ENCODE measurements at regions not wholly inside any gene's neighbourhood (a gene's known extent, or its start where the extent isn't known, plus 50 kb on each side); places are given as distances from the start of the nearest gene placed in this dataset.

DNA sequence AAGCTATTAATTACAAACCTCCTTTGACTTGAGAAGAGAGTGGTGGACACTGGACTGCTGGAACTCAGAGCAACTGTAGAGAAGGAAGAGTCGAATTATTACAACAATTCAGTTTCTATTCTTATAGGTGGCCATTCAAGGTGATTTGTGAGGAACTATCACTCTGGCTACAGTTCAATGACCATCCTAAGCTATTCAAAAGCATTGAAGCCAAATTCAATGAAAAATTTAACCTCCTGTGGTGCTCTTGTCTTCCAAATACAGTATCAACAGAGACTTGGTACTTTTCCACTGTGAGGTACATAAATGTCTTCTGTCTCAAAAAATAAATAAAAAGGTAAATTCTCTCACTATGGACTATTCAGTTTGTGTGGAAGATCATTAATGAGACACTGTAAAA lies 513.3 kb upstream of the SEMA6D start:
- Histone ChIP-seq H3K4me1 (ENCODE audit: control insufficient read depth in 2 of 3, insufficient read depth in 2 of 3, low read depth in 1 of 3, low read length in 3 of 3) (no peaks in the 10 kb centered on the region), H3K27me3 (ENCODE audit: control insufficient read depth, insufficient read depth, low read length) (no peaks in the 10 kb centered on the region), H3K9ac (ENCODE audit: low read length in 3 of 3) (no peak overlapping the region), H3K4me3 (ENCODE audit: low read length in 3 of 3) (no peak overlapping the region), H3K27ac (ENCODE audit: low read depth in 2 of 2, low read length in 2 of 2) (no peak overlapping the region), H3K36me3 (ENCODE audit: control insufficient read depth in 2 of 3, insufficient read depth in 3 of 3, low read length in 3 of 3) (no peaks in the 10 kb centered on the region), H3K9me3 (ENCODE audit: control insufficient read depth in 2 of 3, insufficient read depth in 1 of 3, low read length in 3 of 3) (no peaks in the 10 kb centered on the region)
- FAIRE-seq (no peak), DNase-seq (no peak)
- TF ChIP-seq, protein P1, sequence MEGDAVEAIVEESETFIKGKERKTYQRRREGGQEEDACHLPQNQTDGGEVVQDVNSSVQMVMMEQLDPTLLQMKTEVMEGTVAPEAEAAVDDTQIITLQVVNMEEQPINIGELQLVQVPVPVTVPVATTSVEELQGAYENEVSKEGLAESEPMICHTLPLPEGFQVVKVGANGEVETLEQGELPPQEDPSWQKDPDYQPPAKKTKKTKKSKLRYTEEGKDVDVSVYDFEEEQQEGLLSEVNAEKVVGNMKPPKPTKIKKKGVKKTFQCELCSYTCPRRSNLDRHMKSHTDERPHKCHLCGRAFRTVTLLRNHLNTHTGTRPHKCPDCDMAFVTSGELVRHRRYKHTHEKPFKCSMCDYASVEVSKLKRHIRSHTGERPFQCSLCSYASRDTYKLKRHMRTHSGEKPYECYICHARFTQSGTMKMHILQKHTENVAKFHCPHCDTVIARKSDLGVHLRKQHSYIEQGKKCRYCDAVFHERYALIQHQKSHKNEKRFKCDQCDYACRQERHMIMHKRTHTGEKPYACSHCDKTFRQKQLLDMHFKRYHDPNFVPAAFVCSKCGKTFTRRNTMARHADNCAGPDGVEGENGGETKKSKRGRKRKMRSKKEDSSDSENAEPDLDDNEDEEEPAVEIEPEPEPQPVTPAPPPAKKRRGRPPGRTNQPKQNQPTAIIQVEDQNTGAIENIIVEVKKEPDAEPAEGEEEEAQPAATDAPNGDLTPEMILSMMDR (IDR thresholded peaks at IDR 0.05; ENCODE audit: borderline replicate concordance, extremely low read depth, insufficient read depth), result no peak
- intact Hi-C loops (cut with DNase I), result loop anchor here (5.0 kb wide), 1 partner anchor 783 kb away; no protein-coding TSS in a partner anchor

DNA sequence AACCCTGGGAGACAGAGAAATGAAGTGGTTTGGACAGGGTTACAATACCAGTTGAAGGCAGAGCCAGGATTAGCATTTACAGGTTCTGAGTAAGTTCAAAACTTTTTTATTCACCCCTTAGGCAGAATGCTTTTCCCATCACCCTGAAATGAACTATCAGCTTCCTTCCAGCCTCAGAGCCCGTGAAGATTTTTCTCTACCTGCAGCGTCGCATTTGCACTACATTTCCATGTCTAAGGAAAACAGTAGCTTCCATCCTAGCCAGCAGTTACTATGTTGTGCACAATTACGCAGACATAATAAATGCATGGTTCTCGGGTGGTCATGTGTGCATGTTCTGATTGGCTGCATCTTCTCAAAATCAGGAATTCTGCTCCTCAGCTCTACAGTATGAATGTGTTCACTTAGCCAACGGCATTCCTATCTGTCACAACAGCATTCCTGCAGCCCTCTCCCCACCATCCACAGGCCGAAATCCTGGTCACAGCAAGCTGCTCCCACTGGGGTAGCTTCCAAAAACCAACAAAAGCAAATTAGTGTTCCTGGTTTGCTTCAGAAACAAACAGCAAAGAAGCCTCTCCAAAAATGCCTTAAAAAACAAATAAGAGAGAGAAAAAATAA lies 510.8 kb upstream of the SEMA6D start:
- no peaks in the 10 kb centered on the region for H3K27me3 ChIP-seq (ENCODE audit: control insufficient read depth, insufficient read depth, low read length)
- no peaks in the 10 kb centered on the region for H3K36me3 ChIP-seq (ENCODE audit: control insufficient read depth in 2 of 3, insufficient read depth in 3 of 3, low read length in 3 of 3)
- H3K4me3 ChIP-seq (ENCODE audit: low read length in 3 of 3), result no peak overlapping the region
- FAIRE-seq, result no peak
- no peak overlapping the region for H3K27ac ChIP-seq (ENCODE audit: low read depth in 2 of 2, low read length in 2 of 2)
- intact Hi-C loops (cut with DNase I), result no loop called here
- no peak for DNase-seq
- no peak overlapping the region for H3K9ac ChIP-seq (ENCODE audit: low read length in 3 of 3)
- no peaks in the 10 kb centered on the region for H3K9me3 ChIP-seq (ENCODE audit: control insufficient read depth in 2 of 3, insufficient read depth in 1 of 3, low read length in 3 of 3)
- TF ChIP-seq, protein P1 (IDR thresholded peaks at IDR 0.05; ENCODE audit: borderline replicate concordance, extremely low read depth, insufficient read depth), result no peak
- H3K4me1 ChIP-seq (ENCODE audit: control insufficient read depth in 2 of 3, insufficient read depth in 2 of 3, low read depth in 1 of 3, low read length in 3 of 3), result no peaks in the 10 kb centered on the region

DNA sequence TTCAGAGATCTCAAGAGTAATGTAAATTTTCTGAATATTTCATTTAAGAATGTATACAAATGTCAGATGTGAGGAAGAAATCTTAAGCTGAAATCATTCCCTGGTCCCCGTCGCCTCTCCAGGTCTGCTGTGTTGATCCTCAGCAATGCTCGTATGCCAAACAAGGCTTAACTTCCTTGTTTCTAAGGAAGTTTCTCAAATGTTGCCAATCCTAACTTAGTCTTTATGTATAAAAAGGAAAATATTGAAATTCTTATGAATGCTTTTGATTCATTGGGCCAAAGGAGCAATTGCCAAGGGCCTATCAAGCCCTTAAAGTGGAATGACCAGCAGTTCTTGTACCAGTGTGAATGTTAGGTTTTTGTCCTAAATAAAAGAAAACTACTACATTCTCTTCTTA lies 507.7 kb upstream of the SEMA6D start:
- TF ChIP-seq, protein P1 (IDR thresholded peaks at IDR 0.05; ENCODE audit: borderline replicate concordance, extremely low read depth, insufficient read depth), result no peak
- no peaks in the 10 kb centered on the region for H3K27me3 ChIP-seq (ENCODE audit: control insufficient read depth, insufficient read depth, low read length)
- H3K27ac ChIP-seq (ENCODE audit: low read depth in 2 of 2, low read length in 2 of 2), result no peak overlapping the region
- H3K9me3 ChIP-seq (ENCODE audit: control insufficient read depth in 2 of 3, insufficient read depth in 1 of 3, low read length in 3 of 3), result no peaks in the 10 kb centered on the region
- FAIRE-seq (no peak), DNase-seq (no peak)
- intact Hi-C loops (cut with DNase I), result no loop called here
- no peaks in the 10 kb centered on the region for H3K4me1 ChIP-seq (ENCODE audit: control insufficient read depth in 2 of 3, insufficient read depth in 2 of 3, low read depth in 1 of 3, low read length in 3 of 3)
- H3K36me3 ChIP-seq (ENCODE audit: control insufficient read depth in 2 of 3, insufficient read depth in 3 of 3, low read length in 3 of 3), result no peaks in the 10 kb centered on the region
- H3K9ac ChIP-seq (ENCODE audit: low read length in 3 of 3), result no peak overlapping the region
- no peak overlapping the region for H3K4me3 ChIP-seq (ENCODE audit: low read length in 3 of 3)
